HG03139 (cell line): ENCODE measurements at regions not wholly inside any gene's neighbourhood (a gene's known extent, or its start where the extent isn't known, plus 50 kb on each side); places are given as distances from the start of the nearest gene placed in this dataset.

Experiments used
- ATAC-seq: cut with Tn5 transposase; IDR thresholded peaks from one replicate; pipeline ENCODE4 v1.9.1; 2021; ENCODE audit not compliant: unreplicated experiment

GRCh38 chr14:59091976-59092375, 96.5 kb upstream of the DAAM1 start:
- no peak for ATAC-seq

GRCh38 chr14:59093902-59094301, 94.6 kb upstream of the DAAM1 start:
- ATAC-seq = no peak

GRCh38 chr14:59096303-59096702, 92.2 kb upstream of the DAAM1 start:
- no peak for ATAC-seq

- no peak for ATAC-seq
Observed at GRCh38 chr14:59097681-59098080, 90.8 kb upstream of the DAAM1 start.

GRCh38 chr14:59098377-59098776, 90.1 kb upstream of the DAAM1 start:
- no peak for ATAC-seq

GRCh38 chr14:59100205-59100604, 88.3 kb upstream of the DAAM1 start:
- ATAC-seq = no peak

GRCh38 chr14:59101476-59101875, 87.0 kb upstream of the DAAM1 start:
- no peak for ATAC-seq

- no peak for ATAC-seq
Observed at GRCh38 chr14:59103396-59103795, 85.1 kb upstream of the DAAM1 start.

GRCh38 chr14:59107819-59108218, 80.6 kb upstream of the DAAM1 start:
- no peak for ATAC-seq

GRCh38 chr14:59116984-59117415, 71.5 kb upstream of the DAAM1 start:
- no peak for ATAC-seq

- ATAC-seq = no peak
Observed at GRCh38 chr14:59117754-59118528, 70.5 kb upstream of the DAAM1 start.

- no peak for ATAC-seq
Observed at GRCh38 chr14:59120921-59121320, 67.5 kb upstream of the DAAM1 start.

- no peak for ATAC-seq
Observed at GRCh38 chr14:59123531-59123930, 64.9 kb upstream of the DAAM1 start.

GRCh38 chr14:59123975-59124374, 64.5 kb upstream of the DAAM1 start:
- ATAC-seq = no peak

GRCh38 chr14:59125156-59125555, 63.3 kb upstream of the DAAM1 start:
- ATAC-seq = no peak

- ATAC-seq = no peak
Observed at GRCh38 chr14:59126714-59127436, 61.6 kb upstream of the DAAM1 start.

- ATAC-seq = no peak
Observed at GRCh38 chr14:59127437-59127732, 61.1 kb upstream of the DAAM1 start.

- ATAC-seq = no peak
Observed at GRCh38 chr14:59130462-59130861, 58.0 kb upstream of the DAAM1 start.

- ATAC-seq = no peak
Observed at GRCh38 chr14:59131938-59132795, 56.3 kb upstream of the DAAM1 start.

GRCh38 chr14:59132796-59133494, 55.5 kb upstream of the DAAM1 start:
- ATAC-seq = no peak

GRCh38 chr14:59133709-59134108, 54.8 kb upstream of the DAAM1 start:
- no peak for ATAC-seq
